Activated gamma-delta T cell treated with Interleukin-2 at 50 U/mL for 16 hours (primary cell): ENCODE measurements at regions not wholly inside any gene's neighbourhood (a gene's known extent, or its start where the extent isn't known, plus 50 kb on each side); places are given as distances from the start of the nearest gene placed in this dataset.
A peak's percentile ranks its signal among the peaks of the same experiment; 100 is the strongest.
"Not testable (repeated sequence)": the region's sequence is repeated elsewhere in the genome, so short reads cannot be mapped to it uniquely, and the experiment has no call there.

ENCODE experiments used
- DNase-seq: peaks from one replicate; pipeline ENCODE4 v3.0.0-alpha.2; 2020

GRCh38 chr21:36602735-36603134, 96.2 kb upstream of the SIM2 start:
- DNase-seq, result no peak

- DNase-seq, result no peak
These were observed 95.7 kb upstream of the SIM2 start for GRCh38 chr21:36603221-36603620.

GRCh38 chr21:36605426-36605825, 93.5 kb upstream of the SIM2 start:
- DNase-seq, result no peak

GRCh38 chr21:36606287-36606982, 92.5 kb upstream of the SIM2 start:
- no peak for DNase-seq

GRCh38 chr21:36606983-36607325, 92.0 kb upstream of the SIM2 start:
- DNase-seq, result no peak

GRCh38 chr21:36608041-36608896, 90.6 kb upstream of the SIM2 start:
- no peak for DNase-seq

GRCh38 chr21:36608897-36609225, 90.1 kb upstream of the SIM2 start:
- no peak for DNase-seq

GRCh38 chr21:36609654-36610053, 89.3 kb upstream of the SIM2 start:
- no peak for DNase-seq

- no peak for DNase-seq
These were observed 88.7 kb upstream of the SIM2 start for GRCh38 chr21:36610201-36610600.

GRCh38 chr21:36610935-36611334, 88.0 kb upstream of the SIM2 start:
- no peak for DNase-seq

GRCh38 chr21:36611379-36611778, 87.5 kb upstream of the SIM2 start:
- DNase-seq, result no peak

- DNase-seq, result no peak
These were observed 85.9 kb upstream of the SIM2 start for GRCh38 chr21:36613059-36613458.

GRCh38 chr21:36613554-36613953, 85.4 kb upstream of the SIM2 start:
- DNase-seq, result no peak

- no peak for DNase-seq
These were observed 83.5 kb upstream of the SIM2 start for GRCh38 chr21:36615274-36615964.

GRCh38 chr21:36616773-36617172, 82.1 kb upstream of the SIM2 start:
- DNase-seq, result not testable (repeated sequence)

- DNase-seq, result not testable (repeated sequence)
These were observed 77.1 kb upstream of the SIM2 start for GRCh38 chr21:36621794-36622193.

GRCh38 chr21:36624105-36624504, 74.8 kb upstream of the SIM2 start:
- no peak for DNase-seq

- no peak for DNase-seq
These were observed 72.1 kb upstream of the SIM2 start for GRCh38 chr21:36626791-36627190.

GRCh38 chr21:36627242-36627641, 71.7 kb upstream of the SIM2 start:
- DNase-seq, result no peak

GRCh38 chr21:36628106-36628505, 70.8 kb upstream of the SIM2 start:
- no peak for DNase-seq

- DNase-seq, result no peak
These were observed 70.0 kb upstream of the SIM2 start for GRCh38 chr21:36628761-36629460.

- DNase-seq, result peak; percentile 56
These were observed 68.3 kb upstream of the SIM2 start for GRCh38 chr21:36630485-36631206.

GRCh38 chr21:36636016-36636415, 62.9 kb upstream of the SIM2 start:
- DNase-seq, result no peak
